H1 (cell line): ENCODE measurements at regions not wholly inside any gene's neighbourhood (a gene's known extent, or its start where the extent isn't known, plus 50 kb on each side); places are given as distances from the start of the nearest gene placed in this dataset.

ENCODE experiments used
- CHD7 ChIP-seq: fragments of 300-600 bp; sonication (generic); IDR thresholded peaks from 2 replicates; pipeline ENCODE4 v1.7.1; 2012; ENCODE audit warnings: low read length, moderate library complexity, mild to moderate bottlenecking, inconsistent platforms; ENCODE audit not compliant: insufficient replicate concordance
- EGR1 ChIP-seq: IDR thresholded peaks from 2 replicates; pipeline ENCODE4 v1.6.1; 2011; ENCODE audit warnings: low read depth, low read length, borderline replicate concordance
- FOSL1 ChIP-seq: IDR thresholded peaks from 2 replicates; pipeline ENCODE4 v1.6.1; 2011; ENCODE audit warnings: mild to moderate bottlenecking, low read depth, low read length, moderate library complexity; ENCODE audit not compliant: insufficient read depth
- JUND ChIP-seq: IDR thresholded peaks from 2 replicates; pipeline ENCODE4 v1.6.1; 2011; ENCODE audit warnings: mild to moderate bottlenecking, improper control_type of control experiment, low read length
- MAX ChIP-seq: IDR thresholded peaks from 2 replicates; pipeline ENCODE4 v1.6.1; 2012; ENCODE audit warnings: inconsistent platforms
- PHF8 ChIP-seq: fragments of 200-600 bp; sonication (generic); conservative IDR thresholded peaks from 2 replicates; pipeline ENCODE4 v1.7.1; 2012; ENCODE audit warnings: low read depth, mild to moderate bottlenecking, inconsistent platforms, low read length, moderate library complexity
- POLR2A ChIP-seq, 2 experiments: IDR thresholded peaks; 1 replicate in 1 of 2; 2 replicates in 1 of 2; pipeline ENCODE4 v1.6.1; 2011; ENCODE audit warnings: low read depth in 2 of 2, low read length in 2 of 2, mild to moderate bottlenecking in 2 of 2; ENCODE audit errors: control extremely low read depth in 1 of 2
- RBBP5 ChIP-seq: IDR thresholded peaks from 2 replicates; pipeline ENCODE4 v1.7.1; 2012; ENCODE audit warnings: low read depth, mild to moderate bottlenecking, inconsistent platforms, low read length, moderate library complexity, borderline replicate concordance
- SRF ChIP-seq: IDR thresholded peaks from 2 replicates; pipeline ENCODE4 v1.6.1; 2011; ENCODE audit warnings: mild to moderate bottlenecking, low read depth, low read length, moderate library complexity
- TBP ChIP-seq: IDR thresholded peaks from 2 replicates; pipeline ENCODE4 v1.6.1; 2011; ENCODE audit warnings: low read depth, low read length, improper control_type of control experiment
- YY1 ChIP-seq: IDR thresholded peaks from 2 replicates; pipeline ENCODE4 v1.6.1; 2011; ENCODE audit warnings: low read depth, mild to moderate bottlenecking, low read length
- ZNF274 ChIP-seq: IDR thresholded peaks from 2 replicates; pipeline ENCODE4 v1.7.0; 2012; ENCODE audit warnings: low read length, borderline replicate concordance; ENCODE audit errors: extremely low read depth

- TF ChIP-seq CHD7 (no peak), YY1 (no peak), JUND (no peak), SRF (no peak), PHF8 (no peak), EGR1 (no peak), FOSL1 (no peak), POLR2A (IDR thresholded peaks at IDR 0.05; ENCODE audit: control extremely low read depth in 1 of 2, low read depth in 2 of 2, low read length in 2 of 2) (no peak), ZNF274 (no peak), TBP (no peak), RBBP5 (no peak), MAX (no peak)
Measured at GRCh38 chr13:39110518-39111097, 72.4 kb downstream of the NHLRC3 start (continued).
